ENCODE measurements at regions not wholly inside any gene's neighbourhood (a gene's known extent, or its start where the extent isn't known, plus 50 kb on each side); places are given as distances from the start of the nearest gene placed in this dataset.

- TF ChIP-seq CTCF (IDR thresholded peaks at IDR 0.05; ENCODE audit: insufficient read depth, low read length, severe bottlenecking): no peak
- DNase-seq (ENCODE audit: low read depth): no peak
- no peak for FAIRE-seq
- Histone ChIP-seq H3K36me3 (ENCODE audit: control insufficient read depth, insufficient read depth, low read length) (no peaks in the 10 kb centered on the region), H3K27me3 (ENCODE audit: control insufficient read depth, insufficient read depth, low read length) (no peaks in the 10 kb centered on the region), H3K4me3 (ENCODE audit: low read depth, low read length) (no peak overlapping the region)
Measured at GRCh38 chr5:172525307-172525995, 71.1 kb upstream of the SH3PXD2B start.

GRCh38 chr5:172524573-172525021, 70.3 kb upstream of the SH3PXD2B start:
- FAIRE-seq (no peak), DNase-seq (ENCODE audit: low read depth) (no peak)
- H3K4me3 ChIP-seq (ENCODE audit: low read depth, low read length): no peak overlapping the region

GRCh38 chr5:172523146-172523745, 68.9 kb upstream of the SH3PXD2B start:
- FAIRE-seq (no peak), DNase-seq (ENCODE audit: low read depth) (no peak)
- Histone ChIP-seq H3K4me3 (ENCODE audit: low read depth, low read length) (no peak overlapping the region), H3K27me3 (ENCODE audit: control insufficient read depth, insufficient read depth, low read length) (no peaks in the 10 kb centered on the region), H3K36me3 (ENCODE audit: control insufficient read depth, insufficient read depth, low read length) (no peaks in the 10 kb centered on the region)
- no peak for TF ChIP-seq CTCF (IDR thresholded peaks at IDR 0.05; ENCODE audit: insufficient read depth, low read length, severe bottlenecking)

More at GRCh38 chr5:172524573-172525021, 70.3 kb upstream of the SH3PXD2B start:
- no peak for TF ChIP-seq CTCF (IDR thresholded peaks at IDR 0.05; ENCODE audit: insufficient read depth, low read length, severe bottlenecking)
- Histone ChIP-seq H3K27me3 (ENCODE audit: control insufficient read depth, insufficient read depth, low read length) (no peaks in the 10 kb centered on the region), H3K36me3 (ENCODE audit: control insufficient read depth, insufficient read depth, low read length) (no peaks in the 10 kb centered on the region)

- no peak for TF ChIP-seq CTCF (IDR thresholded peaks at IDR 0.05; ENCODE audit: insufficient read depth, low read length, severe bottlenecking)
- DNase-seq (ENCODE audit: low read depth) (no peak), FAIRE-seq (no peak)
- Histone ChIP-seq H3K36me3 (ENCODE audit: control insufficient read depth, insufficient read depth, low read length) (no peaks in the 10 kb centered on the region), H3K4me3 (ENCODE audit: low read depth, low read length) (no peak overlapping the region), H3K27me3 (ENCODE audit: control insufficient read depth, insufficient read depth, low read length) (no peaks in the 10 kb centered on the region)
Measured at GRCh38 chr5:172521338-172521932, 67.1 kb upstream of the SH3PXD2B start.

- Histone ChIP-seq H3K27me3 (ENCODE audit: control insufficient read depth, insufficient read depth, low read length) (peaks cover 2% of the 10 kb centered on the region), H3K4me3 (ENCODE audit: low read depth, low read length) (no peak overlapping the region), H3K36me3 (ENCODE audit: control insufficient read depth, insufficient read depth, low read length) (no peaks in the 10 kb centered on the region)
- DNase-seq (ENCODE audit: low read depth) (no peak), FAIRE-seq (no peak)
- no peak for TF ChIP-seq CTCF (IDR thresholded peaks at IDR 0.05; ENCODE audit: insufficient read depth, low read length, severe bottlenecking)
Measured at GRCh38 chr5:172511952-172512351, 57.6 kb upstream of the SH3PXD2B start.

Measured in bronchial epithelial cell (primary cell).